Mucosa of descending colon (tissue), 3 donors: ENCODE measurements at regions not wholly inside any gene's neighbourhood (a gene's known extent, or its start where the extent isn't known, plus 50 kb on each side); places are given as distances from the start of the nearest gene placed in this dataset.
"Not testable (repeated sequence)": the region's sequence is repeated elsewhere in the genome, so short reads cannot be mapped to it uniquely, and the experiment has no call there.

Experiments
- ATAC-seq: fragments of 200-7000 bp; cut with Tn5 transposase; one replicate; pipeline ENCODE4 v1.9.1; 2020; ENCODE audit warnings: mild to moderate bottlenecking, moderate library complexity
- DNase-seq, 3 donors: peaks; one replicate each; pipeline ENCODE4 v3.0.0-alpha.2; 2020
- H3K36me3 ChIP-seq: fragments of 200-600 bp; one replicate; pipeline ENCODE4 v1.8.0; 2021; ENCODE audit warnings: low read depth, mild to moderate bottlenecking
- H3K4me1 ChIP-seq: fragments of 200-600 bp; one replicate; pipeline ENCODE4 v1.8.0; 2021; ENCODE audit warnings: low read depth, mild to moderate bottlenecking
- H3K4me3 ChIP-seq: fragments of 200-600 bp; one replicate; pipeline ENCODE4 v1.8.0; 2021; ENCODE audit warnings: mild to moderate bottlenecking
- H3K9me3 ChIP-seq: fragments of 200-600 bp; one replicate; pipeline ENCODE4 v1.8.0; 2021; ENCODE audit warnings: mild to moderate bottlenecking
- intact Hi-C, 2 donors: fragments of 100-400 bp; cut with DNase I in 1 of 2; cut with micrococcal nuclease in 1 of 2; formaldehyde crosslinking; loops; one replicate each; pipeline versions ENCODE4 v1.11.0 to v1.11.1; 2022; cut with DNase I, micrococcal nuclease
- TF ChIP-seq, protein P1 (sequence below): fragments of 200-600 bp; IDR thresholded peaks from one replicate; pipeline ENCODE4 v1.8.0; 2022; ENCODE audit warnings: antibody characterized with exemption, mild to moderate bottlenecking
- donor health status: DM: no; HTN: no; CAD: no; lungs with moderate emphysema.
- donor health status: DM: no; HTN: no; CAD: no.
- donor health status: DM: no; HTN: yes; CAD: no.

GRCh38 chrX:76774912-76775311 lies 347.4 kb downstream of the MAGEE1 start:
- H3K36me3 ChIP-seq, DNase-seq, intact Hi-C loops, H3K4me1 ChIP-seq, ATAC-seq, H3K4me3 ChIP-seq, H3K9me3 ChIP-seq: not testable (repeated sequence)

DNA sequence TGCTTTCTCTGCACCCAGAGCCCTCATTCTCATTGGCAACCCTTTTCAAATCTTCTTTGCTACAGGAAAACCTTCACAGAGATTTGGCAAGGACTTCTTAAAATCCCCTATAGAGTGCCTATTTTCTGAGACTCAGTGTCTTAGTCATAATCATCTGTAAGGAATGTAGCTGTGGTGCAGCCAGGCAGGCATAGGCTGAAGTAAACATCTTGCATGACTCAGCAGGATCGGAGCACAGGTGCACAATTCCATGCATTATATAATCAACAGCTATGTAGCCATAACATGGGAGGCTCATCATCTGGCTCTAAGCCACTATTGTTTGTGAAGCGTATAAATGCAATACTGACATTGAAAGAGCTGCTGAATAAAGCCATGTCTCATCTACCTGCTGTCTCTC lies 368.8 kb downstream of the MAGEE1 start:
- ATAC-seq (no peak), DNase-seq (no peak)
- TF ChIP-seq, protein P1, sequence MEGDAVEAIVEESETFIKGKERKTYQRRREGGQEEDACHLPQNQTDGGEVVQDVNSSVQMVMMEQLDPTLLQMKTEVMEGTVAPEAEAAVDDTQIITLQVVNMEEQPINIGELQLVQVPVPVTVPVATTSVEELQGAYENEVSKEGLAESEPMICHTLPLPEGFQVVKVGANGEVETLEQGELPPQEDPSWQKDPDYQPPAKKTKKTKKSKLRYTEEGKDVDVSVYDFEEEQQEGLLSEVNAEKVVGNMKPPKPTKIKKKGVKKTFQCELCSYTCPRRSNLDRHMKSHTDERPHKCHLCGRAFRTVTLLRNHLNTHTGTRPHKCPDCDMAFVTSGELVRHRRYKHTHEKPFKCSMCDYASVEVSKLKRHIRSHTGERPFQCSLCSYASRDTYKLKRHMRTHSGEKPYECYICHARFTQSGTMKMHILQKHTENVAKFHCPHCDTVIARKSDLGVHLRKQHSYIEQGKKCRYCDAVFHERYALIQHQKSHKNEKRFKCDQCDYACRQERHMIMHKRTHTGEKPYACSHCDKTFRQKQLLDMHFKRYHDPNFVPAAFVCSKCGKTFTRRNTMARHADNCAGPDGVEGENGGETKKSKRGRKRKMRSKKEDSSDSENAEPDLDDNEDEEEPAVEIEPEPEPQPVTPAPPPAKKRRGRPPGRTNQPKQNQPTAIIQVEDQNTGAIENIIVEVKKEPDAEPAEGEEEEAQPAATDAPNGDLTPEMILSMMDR: no peak
- no peaks in the 10 kb centered on the region for H3K9me3 ChIP-seq
- no peaks in the 10 kb centered on the region for H3K36me3 ChIP-seq
- H3K4me1 ChIP-seq: no peaks in the 10 kb centered on the region
- H3K4me3 ChIP-seq: no peak overlapping the region
- intact Hi-C loops: no loop called here

GRCh38 chrX:76802708-76803107 lies 375.2 kb downstream of the MAGEE1 start:
- TF ChIP-seq, protein P1: no peak
- Histone ChIP-seq H3K36me3 (no peaks in the 10 kb centered on the region), H3K4me1 (no peaks in the 10 kb centered on the region), H3K9me3 (no peaks in the 10 kb centered on the region), H3K4me3 (no peak overlapping the region)
- intact Hi-C loops: no loop called here
- no peak for DNase-seq
- ATAC-seq: no peak

GRCh38 chrX:76815754-76816153 lies 388.2 kb downstream of the MAGEE1 start:
- H3K4me1 ChIP-seq: no peaks in the 10 kb centered on the region
- TF ChIP-seq, protein P1: no peak
- no peaks in the 10 kb centered on the region for H3K9me3 ChIP-seq
- intact Hi-C loops: no loop called here
- no peaks in the 10 kb centered on the region for H3K36me3 ChIP-seq
- no peak overlapping the region for H3K4me3 ChIP-seq
- ATAC-seq: no peak
- DNase-seq: no peak

DNA sequence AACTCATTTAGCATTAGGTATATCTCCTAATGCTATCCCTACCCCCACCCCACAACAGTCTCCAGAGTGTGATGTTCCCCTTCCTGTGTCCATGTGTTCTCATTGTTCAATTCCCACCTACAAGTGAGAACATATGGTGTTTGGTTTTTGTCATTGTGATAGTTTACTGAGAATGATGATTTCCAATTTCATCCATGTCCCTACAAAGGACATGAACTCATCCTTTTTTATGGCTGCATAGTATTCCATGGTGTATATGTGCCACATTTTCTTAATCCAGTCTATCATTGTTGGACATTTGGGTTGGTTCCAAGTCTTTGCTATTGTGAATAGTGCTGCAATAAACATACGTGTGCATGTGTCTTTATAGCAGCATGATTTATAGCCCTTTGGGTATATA lies 389.8 kb downstream of the MAGEE1 start:
- H3K4me1 ChIP-seq, intact Hi-C loops, ATAC-seq: not testable (repeated sequence)

GRCh38 chrX:76821276-76821675 lies 393.8 kb downstream of the MAGEE1 start:
- H3K4me1 ChIP-seq: no peaks in the 10 kb centered on the region
- DNase-seq (no peak), ATAC-seq (no peak)
- H3K9me3 ChIP-seq: no peaks in the 10 kb centered on the region
- no peak overlapping the region for H3K4me3 ChIP-seq
- intact Hi-C loops: no loop called here
- H3K36me3 ChIP-seq: no peaks in the 10 kb centered on the region
- TF ChIP-seq, protein P1: no peak

More for the DNA sequence above, 389.8 kb downstream of the MAGEE1 start:
- not testable (repeated sequence) for DNase-seq, H3K9me3 ChIP-seq, H3K36me3 ChIP-seq, H3K4me3 ChIP-seq

GRCh38 chrX:76827672-76828071 lies 400.2 kb downstream of the MAGEE1 start:
- no peaks in the 10 kb centered on the region for H3K4me1 ChIP-seq
- no peaks in the 10 kb centered on the region for H3K36me3 ChIP-seq
- no peaks in the 10 kb centered on the region for H3K9me3 ChIP-seq
- ATAC-seq (no peak), DNase-seq (no peak)
- intact Hi-C loops: no loop called here
- TF ChIP-seq, protein P1: no peak
- no peak overlapping the region for H3K4me3 ChIP-seq

DNA sequence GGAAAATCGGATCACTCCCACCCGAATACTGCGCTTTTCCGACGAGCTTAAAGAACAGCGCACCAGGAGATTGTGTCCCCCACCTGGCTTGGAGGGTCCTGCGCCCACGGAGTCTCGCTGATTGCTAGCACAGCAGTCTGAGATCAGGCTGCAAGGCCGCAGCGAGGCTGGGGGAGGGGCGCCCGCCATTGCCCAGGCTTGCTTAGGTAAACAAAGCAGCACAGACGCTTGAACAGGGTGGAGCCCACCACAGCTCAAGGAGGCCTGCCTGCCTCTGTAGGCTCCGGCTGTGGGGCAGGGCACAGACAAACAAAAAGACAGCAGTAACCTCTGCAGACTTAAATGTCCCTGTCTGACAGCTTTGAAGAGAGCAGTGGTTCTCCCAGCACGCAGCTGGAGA lies 413.4 kb downstream of the MAGEE1 start:
- ATAC-seq, H3K4me3 ChIP-seq, H3K4me1 ChIP-seq, H3K36me3 ChIP-seq, DNase-seq, H3K9me3 ChIP-seq, intact Hi-C loops: not testable (repeated sequence)
